HEK293 (cell line): ENCODE measurements at regions not wholly inside any gene's neighbourhood (a gene's known extent, or its start where the extent isn't known, plus 50 kb on each side); places are given as distances from the start of the nearest gene placed in this dataset.

Source experiments
- CTCF ChIA-PET: fragments of 350-600 bp; formaldehyde crosslinking; extraction: SDS; loops from one replicate; lab custom pipeline; 2021; ENCODE audit warnings: antibody characterized with exemption; lab: Yijun Ruan, JAX
- POLR2A ChIA-PET: fragments of 300-600 bp; formaldehyde crosslinking; extraction: SDS; loops from one replicate; lab custom pipeline; 2020; ENCODE audit warnings: antibody characterized with exemption, inconsistent platforms; lab: Yijun Ruan, JAX
- H3K27ac ChIP-seq: fragments of 200-500 bp; sonication (Bioruptor generic); 2 replicates; pipeline ENCODE4 v1.5.1; 2014; ENCODE audit warnings: low read depth, low read length, control low read depth, inconsistent platforms; ENCODE audit errors: extremely low read depth
- H3K36me3 ChIP-seq, 2 experiments: fragments of 200-500 bp in 1 of 2; sonication (Bioruptor generic) in 1 of 2; 1 replicate in 1 of 2; 2 replicates in 1 of 2; pipeline ENCODE4 v1.5.1; 2014 to 2017; ENCODE audit warnings: inconsistent platforms in 2 of 2, low read length in 2 of 2; ENCODE audit not compliant: control insufficient read depth in 2 of 2, insufficient read depth in 1 of 2
- H3K4me1 ChIP-seq: fragments of 200-500 bp; sonication (Bioruptor generic); 2 replicates; pipeline ENCODE4 v1.5.1; 2014; ENCODE audit warnings: mild to moderate bottlenecking, low read length, inconsistent platforms; ENCODE audit not compliant: control insufficient read depth, insufficient read depth
- H3K4me3 ChIP-seq: 2 replicates; pipeline ENCODE4 v1.5.1; 2011; ENCODE audit warnings: low read depth, mild to moderate bottlenecking, control low read depth, low read length, moderate library complexity
- H3K9me3 ChIP-seq: fragments of 200-500 bp; sonication (Bioruptor generic); 2 replicates; pipeline ENCODE4 v1.5.1; 2014; ENCODE audit warnings: low read depth, low read length, inconsistent platforms; ENCODE audit not compliant: control insufficient read depth, insufficient read depth
- BCL6B ChIP-seq: fragments of 450-650 bp; formaldehyde crosslinking; IDR thresholded peaks from 2 replicates; pipeline ENCODE4 v1.5.1; 2017; ENCODE audit warnings: missing biosample characterization, missing genetic modification characterization
- HOXA7 ChIP-seq: sonication (generic); formaldehyde crosslinking; IDR thresholded peaks from 2 replicates; pipeline ENCODE4 v1.8.1; 2022; ENCODE audit warnings: missing genetic modification reagents, borderline replicate concordance
- HOXD13 ChIP-seq: sonication (generic); formaldehyde crosslinking; IDR thresholded peaks from 2 replicates; pipeline ENCODE4 v1.8.0; 2022; ENCODE audit warnings: missing genetic modification reagents, borderline replicate concordance
- KLF9 ChIP-seq: fragments of 450-650 bp; formaldehyde crosslinking; IDR thresholded peaks from 2 replicates; pipeline ENCODE4 v1.5.1; 2016; ENCODE audit warnings: missing biosample characterization, missing genetic modification characterization, low read depth
- PBX3 ChIP-seq: sonication (generic); formaldehyde crosslinking; IDR thresholded peaks from 2 replicates; pipeline ENCODE4 v1.8.1; 2022; ENCODE audit warnings: mild to moderate bottlenecking, moderate library complexity, missing genetic modification reagents
- PRDM10 ChIP-seq: fragments of 450-650 bp; formaldehyde crosslinking; IDR thresholded peaks from 2 replicates; pipeline ENCODE4 v1.5.1; 2016; ENCODE audit warnings: missing biosample characterization, missing genetic modification characterization
- RBAK ChIP-seq: fragments of 450-650 bp; formaldehyde crosslinking; IDR thresholded peaks from 2 replicates; pipeline ENCODE4 v1.5.1; 2016; ENCODE audit warnings: missing biosample characterization, missing genetic modification characterization
- SETDB1 ChIP-seq: IDR thresholded peaks from one replicate; pipeline ENCODE4 v1.6.1; 2017; ENCODE audit warnings: mild to moderate bottlenecking, low read length, moderate library complexity, mixed read lengths; ENCODE audit not compliant: insufficient read length
- ZBTB7A ChIP-seq: fragments of 450-650 bp; formaldehyde crosslinking; IDR thresholded peaks from 2 replicates; pipeline ENCODE4 v1.5.1; 2016; ENCODE audit warnings: low read depth, missing biosample characterization, missing genetic modification characterization
- ZIC2 ChIP-seq: fragments of 450-650 bp; formaldehyde crosslinking; IDR thresholded peaks from 2 replicates; pipeline ENCODE4 v1.5.1; 2016; ENCODE audit warnings: missing biosample characterization, missing genetic modification characterization
- ZNF132 ChIP-seq: fragments of 450-650 bp; formaldehyde crosslinking; IDR thresholded peaks from 2 replicates; pipeline ENCODE4 v1.5.1; 2017; ENCODE audit warnings: missing biosample characterization, missing genetic modification characterization, borderline replicate concordance
- ZNF175 ChIP-seq: fragments of 450-650 bp; formaldehyde crosslinking; IDR thresholded peaks from 2 replicates; pipeline ENCODE4 v1.5.1; 2016; ENCODE audit warnings: missing biosample characterization, missing genetic modification characterization
- ZNF184 ChIP-seq: fragments of 450-650 bp; IDR thresholded peaks from 2 replicates; pipeline ENCODE4 v1.5.1; 2018; ENCODE audit warnings: missing biosample characterization, mild to moderate bottlenecking, missing genetic modification characterization
- ZNF19 ChIP-seq: fragments of 450-650 bp; formaldehyde crosslinking; IDR thresholded peaks from 2 replicates; pipeline ENCODE4; 2016; ENCODE audit warnings: missing biosample characterization, missing genetic modification characterization, low read depth
- ZNF2 ChIP-seq: fragments of 450-650 bp; formaldehyde crosslinking; IDR thresholded peaks from 2 replicates; pipeline ENCODE4 v1.5.1; 2016; ENCODE audit warnings: missing biosample characterization, missing genetic modification characterization
- ZNF341 ChIP-seq: fragments of 450-650 bp; formaldehyde crosslinking; IDR thresholded peaks from 2 replicates; pipeline ENCODE4; 2016; ENCODE audit warnings: low read depth, missing biosample characterization, missing genetic modification characterization
- ZNF350 ChIP-seq: fragments of 450-650 bp; formaldehyde crosslinking; IDR thresholded peaks from 2 replicates; pipeline ENCODE4 v1.5.0; 2017; ENCODE audit warnings: missing biosample characterization, mild to moderate bottlenecking, missing genetic modification characterization
- ZNF366 ChIP-seq: fragments of 450-650 bp; formaldehyde crosslinking; conservative IDR thresholded peaks from 2 replicates; pipeline ENCODE4 v1.5.1; 2016; ENCODE audit warnings: missing biosample characterization, missing genetic modification characterization
- ZNF529 ChIP-seq: fragments of 450-650 bp; formaldehyde crosslinking; IDR thresholded peaks from 2 replicates; pipeline ENCODE4 v1.5.1; 2017; ENCODE audit warnings: missing genetic modification characterization, missing biosample characterization; ENCODE audit not compliant: insufficient replicate concordance
- ZNF544 ChIP-seq: fragments of 450-650 bp; formaldehyde crosslinking; IDR thresholded peaks from 2 replicates; pipeline ENCODE4 v1.5.0; 2017; ENCODE audit warnings: missing biosample characterization, missing genetic modification characterization
- ZNF585B ChIP-seq: fragments of 450-650 bp; formaldehyde crosslinking; IDR thresholded peaks from 2 replicates; pipeline ENCODE4 v1.5.1; 2016; ENCODE audit warnings: missing biosample characterization, missing genetic modification characterization
- ZNF621 ChIP-seq: fragments of 450-650 bp; formaldehyde crosslinking; IDR thresholded peaks from 2 replicates; pipeline ENCODE4 v1.5.1; 2017; ENCODE audit warnings: missing biosample characterization, missing genetic modification characterization
- ZNF623 ChIP-seq: fragments of 450-650 bp; formaldehyde crosslinking; IDR thresholded peaks from 2 replicates; pipeline ENCODE4 v1.5.1; 2016; ENCODE audit warnings: missing biosample characterization, missing genetic modification characterization
- ZNF626 ChIP-seq: fragments of 450-650 bp; sonication (Bioruptor Pico); formaldehyde crosslinking; IDR thresholded peaks from 2 replicates; pipeline ENCODE4 v1.5.1; 2018; ENCODE audit warnings: missing biosample characterization, missing genetic modification characterization, inconsistent platforms
- ZNF660 ChIP-seq: fragments of 450-650 bp; IDR thresholded peaks from 2 replicates; pipeline ENCODE4 v1.5.1; 2018; ENCODE audit warnings: missing biosample characterization, mild to moderate bottlenecking, missing genetic modification characterization
- ZNF747 ChIP-seq: fragments of 450-650 bp; formaldehyde crosslinking; IDR thresholded peaks from 2 replicates; pipeline ENCODE4 v1.5.1; 2016; ENCODE audit warnings: missing biosample characterization, missing genetic modification characterization
- ZNF830 ChIP-seq: fragments of 450-650 bp; IDR thresholded peaks from 2 replicates; pipeline ENCODE4 v1.5.0; 2018; ENCODE audit warnings: missing biosample characterization, missing genetic modification characterization, low read depth, mild to moderate bottlenecking, moderate library complexity
- ZSCAN16 ChIP-seq: fragments of 450-650 bp; formaldehyde crosslinking; IDR thresholded peaks from 2 replicates; pipeline ENCODE4 v1.5.1; 2016; ENCODE audit warnings: missing biosample characterization, missing genetic modification characterization
- ZSCAN23 ChIP-seq: fragments of 450-650 bp; formaldehyde crosslinking; IDR thresholded peaks from 2 replicates; pipeline ENCODE4 v1.5.1; 2016; ENCODE audit warnings: missing biosample characterization, missing genetic modification characterization

- TF ChIP-seq ZIC2 (tag by site-specific recombination) = no peak
Observed at GRCh38 chr10:129341087-129341486, 126.0 kb upstream of the MGMT start (continued).

GRCh38 chr10:129342385-129342784 lies 124.7 kb upstream of the MGMT start:
- CTCF ChIA-PET = interaction anchor here (1.7 kb wide), 1 partner anchor 10 kb away, joined by 4 read pairs; no protein-coding TSS in a partner anchor
- H3K36me3 ChIP-seq = no peaks in the 10 kb centered on the region
- TF ChIP-seq ZNF366 (tag by site-specific recombination) (peak; percentile 89), ZSCAN23 (tag by site-specific recombination) (no peak), ZSCAN16 (tag by site-specific recombination) (no peak)
- no peak overlapping the region for H3K27ac ChIP-seq
- H3K4me1 ChIP-seq = peaks cover 10% of the 10 kb centered on the region
- no peak overlapping the region for H3K4me3 ChIP-seq
- POLR2A ChIA-PET = no interaction called here
- H3K9me3 ChIP-seq = no peaks in the 10 kb centered on the region

- Histone ChIP-seq H3K9me3 (no peaks in the 10 kb centered on the region), H3K27ac (no peak overlapping the region), H3K4me3 (no peak overlapping the region), H3K4me1 (peaks cover 10% of the 10 kb centered on the region), H3K36me3 (no peaks in the 10 kb centered on the region)
- TF ChIP-seq ZNF623 (no peak), ZNF19 (no peak), ZNF544 (tag by site-specific recombination) (no peak), ZNF132 (no peak), ZNF621 (tag by site-specific recombination) (no peak), PRDM10 (tag by site-specific recombination) (no peak), ZNF830 (tag by site-specific recombination) (no peak), ZBTB7A (tag by site-specific recombination) (no peak), HOXD13 (CRISPR knock-in tag) (no peak), ZNF585B (tag by site-specific recombination) (no peak), ZNF626 (no peak), ZNF341 (no peak), ZNF2 (no peak), ZNF175 (tag by site-specific recombination) (no peak), ZNF184 (tag by site-specific recombination) (no peak), ZNF660 (tag by site-specific recombination) (no peak)
- ChIA-PET POLR2A (no interaction called here), CTCF (no interaction called here)
Observed at GRCh38 chr10:129343141-129343540, 123.9 kb upstream of the MGMT start.

- H3K27ac ChIP-seq = no peak overlapping the region
- H3K4me3 ChIP-seq = no peak overlapping the region
- CTCF ChIA-PET = no interaction called here
- no peaks in the 10 kb centered on the region for H3K9me3 ChIP-seq
- no peaks in the 10 kb centered on the region for H3K36me3 ChIP-seq
- H3K4me1 ChIP-seq = peaks cover 10% of the 10 kb centered on the region
- POLR2A ChIA-PET = no interaction called here
- no peak for TF ChIP-seq ZNF747 (tag by site-specific recombination)
- TF ChIP-seq ZNF529 (tag by site-specific recombination) = no peak
- TF ChIP-seq BCL6B (tag by site-specific recombination) = no peak
- no peak for TF ChIP-seq PBX3 (CRISPR knock-in tag)
- no peak for TF ChIP-seq ZNF544 (tag by site-specific recombination)
- no peak for TF ChIP-seq RBAK (tag by site-specific recombination)
- TF ChIP-seq HOXA7 = no peak
- no peak for TF ChIP-seq KLF9 (tag by site-specific recombination)
- TF ChIP-seq ZNF350 (tag by site-specific recombination) = no peak
- TF ChIP-seq SETDB1 = no peak
Observed at GRCh38 chr10:129344103-129344502, 122.9 kb upstream of the MGMT start.
